Hematopoietic multipotent progenitor cell (in vitro differentiated cells): ENCODE measurements at regions not wholly inside any gene's neighbourhood (a gene's known extent, or its start where the extent isn't known, plus 50 kb on each side); places are given as distances from the start of the nearest gene placed in this dataset.
"Not testable (repeated sequence)": the region's sequence is repeated elsewhere in the genome, so short reads cannot be mapped to it uniquely, and the experiment has no call there.

Source experiments
- DNase-seq, 3 donors: peaks; one replicate each; pipeline ENCODE4 v3.0.0-alpha.2; 2011 to 2015; ENCODE audit warnings: low read depth in 2 of 3, low spot score in 2 of 3

GRCh38 chr11:22031791-22032190, 161.1 kb upstream of the ANO5 start:
- no peak for DNase-seq

DNA sequence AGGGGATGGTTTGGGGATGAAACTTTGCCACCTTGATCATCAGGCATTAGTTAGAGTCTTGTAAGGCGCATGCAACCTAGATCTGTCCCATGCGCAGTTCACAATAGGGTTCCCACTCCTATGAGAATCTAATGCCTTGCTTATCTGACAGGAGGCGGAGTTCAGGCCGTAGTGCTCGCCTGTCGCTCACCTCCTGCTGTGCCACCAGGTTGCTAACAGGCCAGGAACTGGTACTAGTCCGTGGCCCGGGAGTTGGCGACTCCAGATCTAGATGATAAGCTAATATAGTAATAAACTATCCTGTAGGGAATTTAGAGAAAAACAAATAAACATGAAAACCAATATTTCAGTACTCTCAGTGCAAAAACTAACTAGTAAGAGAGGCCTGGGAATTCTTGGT, 155.4 kb upstream of the ANO5 start:
- no peak for DNase-seq

DNA sequence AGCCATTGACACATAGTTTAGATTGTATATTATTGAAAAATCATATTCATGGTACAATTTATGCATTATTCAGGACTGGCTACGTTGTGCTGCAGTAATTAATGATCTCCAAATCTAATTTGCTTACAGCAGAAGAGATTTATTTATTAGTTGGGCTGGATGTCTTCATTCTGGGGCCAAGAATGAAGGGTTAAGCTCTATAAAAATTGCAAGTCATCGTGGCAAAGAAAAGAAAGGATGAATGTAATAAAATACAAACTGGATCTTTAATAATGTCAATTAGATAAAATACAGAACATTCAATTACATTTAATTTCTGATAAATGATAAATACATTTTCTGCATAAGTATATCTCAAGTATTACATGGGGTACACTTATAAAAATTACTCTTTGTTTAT, 151.8 kb upstream of the ANO5 start:
- DNase-seq, result no peak

- DNase-seq, result no peak
Observed at GRCh38 chr11:22042081-22042480, 150.8 kb upstream of the ANO5 start.

DNA sequence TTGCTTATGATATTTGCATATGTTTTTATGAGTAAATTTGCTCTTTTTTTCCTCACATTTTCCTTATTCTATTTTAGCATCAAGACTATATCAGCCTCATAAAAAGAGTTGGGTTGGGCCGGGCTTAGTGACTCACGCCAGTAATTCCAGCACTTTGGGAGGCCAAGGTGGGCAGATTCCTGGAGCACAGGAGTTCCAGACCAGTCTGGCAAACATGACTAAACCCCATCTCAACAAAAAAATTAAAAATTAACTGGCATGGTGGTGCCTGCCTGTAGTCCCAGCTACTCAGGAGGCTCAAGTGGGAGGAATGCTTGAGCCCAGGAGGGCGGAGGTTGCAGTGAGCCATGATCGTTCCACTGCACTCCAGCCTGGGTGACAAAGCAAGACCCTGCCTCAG, 148.8 kb upstream of the ANO5 start:
- DNase-seq, result no peak

- no peak for DNase-seq
Observed at GRCh38 chr11:22049276-22049675, 143.6 kb upstream of the ANO5 start.

DNA sequence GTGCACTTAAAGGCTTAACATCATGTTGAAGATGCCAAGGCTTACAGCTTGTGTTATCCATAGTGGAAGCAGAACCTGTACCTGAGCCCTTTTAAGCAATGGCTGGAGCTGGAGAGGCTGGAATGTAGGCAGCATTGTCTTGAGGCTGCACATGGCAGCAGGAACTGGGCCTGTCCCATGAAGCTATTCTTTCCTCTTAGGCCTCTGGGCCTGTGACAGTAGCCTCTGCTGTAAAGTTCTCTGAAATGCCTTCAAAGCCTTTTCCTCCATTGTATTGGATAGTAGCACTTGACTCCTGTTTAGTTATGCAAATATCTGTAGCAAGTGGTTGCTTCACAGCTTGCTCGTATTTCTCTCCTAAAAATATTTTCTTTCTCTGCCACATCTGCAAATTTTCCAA, 127.4 kb upstream of the ANO5 start:
- no peak for DNase-seq

GRCh38 chr11:22069844-22070243, 123.0 kb upstream of the ANO5 start:
- no peak for DNase-seq

- no peak for DNase-seq
Observed at GRCh38 chr11:22076271-22076930, 116.5 kb upstream of the ANO5 start.

- no peak for DNase-seq
Observed at GRCh38 chr11:22078063-22078462, 114.8 kb upstream of the ANO5 start.

DNA sequence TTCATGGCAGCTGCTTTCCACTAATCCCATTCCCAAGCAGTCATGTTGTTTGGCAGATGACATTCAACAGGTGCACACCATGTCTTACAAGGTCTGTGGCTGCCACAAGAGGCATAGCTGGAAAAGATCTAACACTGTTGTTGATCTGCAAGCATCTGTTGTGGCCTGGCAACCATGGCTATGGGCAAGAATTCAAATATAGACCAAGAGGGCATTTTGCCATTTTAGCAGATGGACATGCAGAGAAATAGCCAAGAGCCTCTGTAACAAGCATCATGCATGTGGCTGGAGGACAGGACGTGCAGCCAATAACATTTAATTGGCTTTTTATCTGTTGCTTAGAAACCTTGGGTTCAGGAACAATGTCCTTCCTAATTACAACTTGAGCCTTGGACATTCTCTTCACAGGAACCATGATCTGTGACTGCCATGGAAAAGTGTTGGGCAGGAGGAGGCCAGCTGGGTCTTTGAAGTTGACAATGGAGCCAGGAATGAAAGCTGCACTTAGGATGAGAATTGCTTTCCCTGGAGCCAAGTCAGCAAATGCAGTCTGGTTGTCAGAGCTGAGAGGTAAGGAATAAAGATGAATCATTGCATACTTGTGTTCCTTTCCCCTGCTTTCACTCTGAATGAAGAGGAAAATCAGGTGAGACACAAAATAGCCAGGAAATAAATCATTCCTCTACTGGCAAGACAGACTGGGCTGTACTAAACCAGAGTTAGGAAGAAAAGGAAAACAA, 113.6 kb upstream of the ANO5 start:
- no peak for DNase-seq

GRCh38 chr11:22082178-22082577, 110.7 kb upstream of the ANO5 start:
- no peak for DNase-seq

DNA sequence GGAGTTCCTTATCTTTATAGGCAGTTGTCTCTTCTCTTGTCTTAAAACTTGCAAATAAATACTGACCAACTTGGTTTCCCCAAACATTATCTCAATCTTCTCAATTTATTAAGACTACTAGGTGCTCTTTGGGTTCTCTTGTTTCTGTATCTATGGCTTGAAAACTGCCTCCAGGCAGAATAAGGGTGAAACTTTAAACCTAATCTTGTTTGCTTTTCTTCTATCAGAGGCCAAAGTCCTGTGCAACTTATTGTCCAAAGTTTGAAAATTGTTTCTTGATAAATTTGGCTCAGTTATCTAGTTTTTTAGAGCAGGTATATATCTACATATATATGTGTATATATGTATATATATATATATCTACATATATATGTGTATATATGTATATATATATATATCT, 110.1 kb upstream of the ANO5 start:
- DNase-seq, result no peak

DNA sequence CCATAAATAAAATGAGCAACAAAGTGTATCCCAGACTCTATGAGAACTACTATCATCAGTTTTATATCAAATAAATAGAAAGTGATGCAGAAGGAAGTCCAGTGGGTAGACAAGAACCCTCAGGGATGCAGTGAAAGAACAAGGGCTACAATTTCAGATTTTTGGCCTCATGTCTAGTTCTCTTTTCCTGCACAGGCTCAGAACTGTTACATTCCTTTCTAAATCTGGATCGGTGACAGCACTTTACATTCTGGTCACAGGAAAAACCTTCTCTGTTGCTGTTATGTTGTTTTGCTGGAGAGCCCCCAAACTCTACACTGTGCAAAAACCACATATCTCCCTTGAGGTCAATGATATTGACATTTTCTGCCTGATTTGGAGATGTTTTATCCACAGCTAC, 108.8 kb upstream of the ANO5 start:
- no peak for DNase-seq

GRCh38 chr11:22084564-22084963, 108.3 kb upstream of the ANO5 start:
- no peak for DNase-seq

DNA sequence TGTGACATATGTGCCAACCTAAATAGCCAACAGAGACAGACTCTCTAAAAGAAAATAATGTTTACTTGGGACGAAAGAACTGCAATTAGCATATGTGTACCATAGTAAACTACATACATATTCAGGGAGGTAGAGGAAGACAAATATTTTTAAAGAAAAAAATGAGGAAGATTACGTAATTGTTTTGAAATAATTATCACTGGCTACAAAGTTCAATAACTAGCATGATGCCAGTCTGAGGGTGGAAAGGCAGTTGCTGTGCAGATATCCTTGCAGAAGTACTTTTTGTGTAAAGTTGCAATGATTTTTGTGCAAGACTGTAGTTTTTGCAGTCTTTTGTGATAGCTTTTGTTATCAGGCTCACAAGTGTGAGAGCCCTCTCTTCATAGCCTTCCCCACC, 103.3 kb upstream of the ANO5 start:
- no peak for DNase-seq

GRCh38 chr11:22106566-22106965, 86.3 kb upstream of the ANO5 start:
- no peak for DNase-seq

- DNase-seq, result no peak
Observed at GRCh38 chr11:22115470-22116029, 77.3 kb upstream of the ANO5 start.

- not testable (repeated sequence) for DNase-seq
Observed at GRCh38 chr11:22127981-22128380, 64.9 kb upstream of the ANO5 start.

DNA sequence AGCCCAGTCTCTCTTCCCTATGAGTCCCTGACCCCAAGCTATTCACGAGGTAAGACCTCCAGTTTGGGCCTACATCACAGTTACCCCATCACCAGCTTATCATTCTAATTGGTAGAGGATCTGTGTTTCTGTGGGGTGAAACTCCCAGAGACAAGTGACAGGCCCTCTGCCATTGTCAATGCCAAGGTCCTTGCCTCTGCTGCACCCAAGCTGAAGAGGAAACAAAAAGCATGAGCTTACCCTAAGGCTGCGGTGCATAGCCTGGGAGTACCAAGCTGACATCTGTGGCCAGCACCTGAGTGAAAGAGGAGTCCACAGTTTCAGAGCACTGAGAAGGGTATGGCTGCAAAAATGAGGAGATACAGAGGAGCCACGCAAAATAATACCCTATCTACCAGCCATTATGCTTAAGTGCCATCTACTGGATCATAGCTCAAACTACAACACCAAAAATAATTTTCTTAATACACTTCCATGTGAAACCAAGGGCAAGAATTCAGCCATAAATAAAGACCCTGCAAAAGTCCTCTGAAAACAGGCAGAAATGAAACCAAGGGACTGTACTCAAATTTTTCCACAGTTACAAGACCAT, 62.3 kb upstream of the ANO5 start:
- peak in 1 of 3 donors; percentile 9 for DNase-seq

GRCh38 chr11:22133776-22134175, 59.1 kb upstream of the ANO5 start:
- DNase-seq, result no peak

GRCh38 chr11:22138264-22138663, 54.6 kb upstream of the ANO5 start:
- DNase-seq, result no peak
